HG03060 (cell line): ENCODE measurements at regions not wholly inside any gene's neighbourhood (a gene's known extent, or its start where the extent isn't known, plus 50 kb on each side); places are given as distances from the start of the nearest gene placed in this dataset.
"Not testable (repeated sequence)": the region's sequence is repeated elsewhere in the genome, so short reads cannot be mapped to it uniquely, and the experiment has no call there.

Source experiments
- ATAC-seq: cut with Tn5 transposase; IDR thresholded peaks from one replicate; pipeline ENCODE4 v1.9.1; 2021; ENCODE audit warnings: low read depth, moderate number of reproducible peaks; ENCODE audit not compliant: unreplicated experiment

- no peak for ATAC-seq
These were observed 294.3 kb upstream of the SPAG17 start for GRCh38 chr1:118479351-118479750.

GRCh38 chr1:118473825-118474224 lies 288.8 kb upstream of the SPAG17 start:
- ATAC-seq, result no peak

GRCh38 chr1:118464460-118464859 lies 279.4 kb upstream of the SPAG17 start:
- ATAC-seq, result not testable (repeated sequence)

GRCh38 chr1:118461154-118461553 lies 276.1 kb upstream of the SPAG17 start:
- ATAC-seq, result no peak

GRCh38 chr1:118459871-118460270 lies 274.8 kb upstream of the SPAG17 start:
- no peak for ATAC-seq

GRCh38 chr1:118453856-118454255 lies 268.8 kb upstream of the SPAG17 start:
- not testable (repeated sequence) for ATAC-seq

- ATAC-seq, result no peak
These were observed 260.1 kb upstream of the SPAG17 start for GRCh38 chr1:118445156-118445555.

- no peak for ATAC-seq
These were observed 257.2 kb upstream of the SPAG17 start for GRCh38 chr1:118442214-118442613.

GRCh38 chr1:118437664-118438063 lies 252.6 kb upstream of the SPAG17 start:
- ATAC-seq, result no peak

- ATAC-seq, result no peak
These were observed 244.8 kb upstream of the SPAG17 start for GRCh38 chr1:118429856-118430255.

- no peak for ATAC-seq
These were observed 236.9 kb upstream of the SPAG17 start for GRCh38 chr1:118421868-118422350.

GRCh38 chr1:118404024-118404423 lies 219.0 kb upstream of the SPAG17 start:
- no peak for ATAC-seq

GRCh38 chr1:118397496-118397859 lies 212.4 kb upstream of the SPAG17 start:
- ATAC-seq, result no peak

- no peak for ATAC-seq
These were observed 211.9 kb upstream of the SPAG17 start for GRCh38 chr1:118396829-118397495.

GRCh38 chr1:118396279-118396678 lies 211.3 kb upstream of the SPAG17 start:
- no peak for ATAC-seq

- no peak for ATAC-seq
These were observed 210.5 kb upstream of the SPAG17 start for GRCh38 chr1:118395430-118395991.

- no peak for ATAC-seq
These were observed 205.9 kb upstream of the SPAG17 start for GRCh38 chr1:118390955-118391354.

GRCh38 chr1:118388301-118388959 lies 203.4 kb upstream of the SPAG17 start:
- no peak for ATAC-seq

GRCh38 chr1:118381197-118381869 lies 196.3 kb upstream of the SPAG17 start:
- ATAC-seq, result no peak

GRCh38 chr1:118377183-118377582 lies 192.2 kb upstream of the SPAG17 start:
- not testable (repeated sequence) for ATAC-seq

- no peak for ATAC-seq
These were observed 186.6 kb upstream of the SPAG17 start for GRCh38 chr1:118371612-118372011.
